Loucy (cell line): ENCODE measurements at regions not wholly inside any gene's neighbourhood (a gene's known extent, or its start where the extent isn't known, plus 50 kb on each side); places are given as distances from the start of the nearest gene placed in this dataset.

Experiments
- CTCF ChIP-seq: fragments of 200-600 bp; sonication (generic); conservative IDR thresholded peaks from 2 replicates; pipeline ENCODE4 v1.5.1; 2014; ENCODE audit warnings: mild to moderate bottlenecking, antibody characterized with exemption, low read length
- EZH2phosphoT487 ChIP-seq: fragments of 200-600 bp; IDR thresholded peaks from 2 replicates; pipeline ENCODE4 v1.6.1; 2018; ENCODE audit warnings: antibody characterized with exemption, mild to moderate bottlenecking, moderate library complexity, borderline replicate concordance

GRCh38 chr1:168947041-168947440, 159.4 kb upstream of the ATP1B1 start:
- TF ChIP-seq CTCF (no peak), EZH2phosphoT487 (no peak)
